ENCODE measurements at regions not wholly inside any gene's neighbourhood (a gene's known extent, or its start where the extent isn't known, plus 50 kb on each side); places are given as distances from the start of the nearest gene placed in this dataset.

DNA sequence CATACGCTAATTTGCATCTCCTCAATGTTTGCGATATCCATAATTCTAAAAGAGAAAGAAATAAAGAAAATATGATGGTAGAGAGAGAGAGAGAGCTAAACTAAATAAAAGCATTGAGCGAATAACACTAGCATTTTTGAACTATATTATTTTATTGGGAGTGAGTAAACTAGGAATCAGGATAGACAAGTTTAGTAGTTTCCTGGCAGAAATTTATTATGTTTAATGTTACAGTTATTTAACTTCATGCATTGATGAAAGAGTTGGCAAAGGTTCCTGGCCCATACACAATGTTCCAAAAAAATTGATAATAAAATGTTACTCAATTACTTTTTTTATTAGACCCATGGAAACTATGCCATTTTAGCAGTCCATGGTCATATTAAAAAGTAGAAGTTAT is 1708.2 kb upstream of the CDH6 start:
- Histone ChIP-seq H3K4me1 (ENCODE audit: insufficient read depth) (no peaks in the 10 kb centered on the region), H3K9me2 (ENCODE audit: insufficient read depth) (no peaks in the 10 kb centered on the region), H3K27ac (ENCODE audit: low read depth) (no peak overlapping the region), H3K27me3 (ENCODE audit: insufficient read depth) (no peaks in the 10 kb centered on the region), H3K4me3 (no peak overlapping the region), H4K20me1 (replicated peaks; ENCODE audit: insufficient read depth) (no peaks in the 10 kb centered on the region), H3K4me2 (no peak overlapping the region), H2AFZ (no peak overlapping the region), H3F3A (replicated peaks; ENCODE audit: low read depth) (no peaks in the 10 kb centered on the region), H3K79me2 (replicated peaks; ENCODE audit: insufficient read depth) (no peaks in the 10 kb centered on the region), H3K36me3 (ENCODE audit: insufficient read depth) (no peaks in the 10 kb centered on the region)
- no peak for ATAC-seq
- no peak for DNase-seq (ENCODE audit: low spot score)
- Mint-ChIP-seq H3K27me3 (ENCODE audit: insufficient read depth, low read depth, poor library complexity) (peaks cover 2% of the 10 kb centered on the region), H3K27ac (no peak overlapping the region), H3K9me3 (no peaks in the 10 kb centered on the region), H3K36me3 (ENCODE audit: low read depth) (no peaks in the 10 kb centered on the region; the same call in 2 of the 3 replicates), H3K4me1 (no peaks in the 10 kb centered on the region), H3K4me3 (no peak overlapping the region)
- TF ChIP-seq ZNF331 (CRISPR knock-in tag; IDR thresholded peaks at IDR 0.05; ENCODE audit: low read depth), result no peak
- TF ChIP-seq, protein P1, sequence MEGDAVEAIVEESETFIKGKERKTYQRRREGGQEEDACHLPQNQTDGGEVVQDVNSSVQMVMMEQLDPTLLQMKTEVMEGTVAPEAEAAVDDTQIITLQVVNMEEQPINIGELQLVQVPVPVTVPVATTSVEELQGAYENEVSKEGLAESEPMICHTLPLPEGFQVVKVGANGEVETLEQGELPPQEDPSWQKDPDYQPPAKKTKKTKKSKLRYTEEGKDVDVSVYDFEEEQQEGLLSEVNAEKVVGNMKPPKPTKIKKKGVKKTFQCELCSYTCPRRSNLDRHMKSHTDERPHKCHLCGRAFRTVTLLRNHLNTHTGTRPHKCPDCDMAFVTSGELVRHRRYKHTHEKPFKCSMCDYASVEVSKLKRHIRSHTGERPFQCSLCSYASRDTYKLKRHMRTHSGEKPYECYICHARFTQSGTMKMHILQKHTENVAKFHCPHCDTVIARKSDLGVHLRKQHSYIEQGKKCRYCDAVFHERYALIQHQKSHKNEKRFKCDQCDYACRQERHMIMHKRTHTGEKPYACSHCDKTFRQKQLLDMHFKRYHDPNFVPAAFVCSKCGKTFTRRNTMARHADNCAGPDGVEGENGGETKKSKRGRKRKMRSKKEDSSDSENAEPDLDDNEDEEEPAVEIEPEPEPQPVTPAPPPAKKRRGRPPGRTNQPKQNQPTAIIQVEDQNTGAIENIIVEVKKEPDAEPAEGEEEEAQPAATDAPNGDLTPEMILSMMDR (conservative IDR thresholded peaks at IDR 0.05; ENCODE audit: low read depth in 2 of 2), result no peak
- TF ChIP-seq NANOG (IDR thresholded peaks at IDR 0.05; ENCODE audit: borderline replicate concordance), result no peak
- TF ChIP-seq, protein P2, sequence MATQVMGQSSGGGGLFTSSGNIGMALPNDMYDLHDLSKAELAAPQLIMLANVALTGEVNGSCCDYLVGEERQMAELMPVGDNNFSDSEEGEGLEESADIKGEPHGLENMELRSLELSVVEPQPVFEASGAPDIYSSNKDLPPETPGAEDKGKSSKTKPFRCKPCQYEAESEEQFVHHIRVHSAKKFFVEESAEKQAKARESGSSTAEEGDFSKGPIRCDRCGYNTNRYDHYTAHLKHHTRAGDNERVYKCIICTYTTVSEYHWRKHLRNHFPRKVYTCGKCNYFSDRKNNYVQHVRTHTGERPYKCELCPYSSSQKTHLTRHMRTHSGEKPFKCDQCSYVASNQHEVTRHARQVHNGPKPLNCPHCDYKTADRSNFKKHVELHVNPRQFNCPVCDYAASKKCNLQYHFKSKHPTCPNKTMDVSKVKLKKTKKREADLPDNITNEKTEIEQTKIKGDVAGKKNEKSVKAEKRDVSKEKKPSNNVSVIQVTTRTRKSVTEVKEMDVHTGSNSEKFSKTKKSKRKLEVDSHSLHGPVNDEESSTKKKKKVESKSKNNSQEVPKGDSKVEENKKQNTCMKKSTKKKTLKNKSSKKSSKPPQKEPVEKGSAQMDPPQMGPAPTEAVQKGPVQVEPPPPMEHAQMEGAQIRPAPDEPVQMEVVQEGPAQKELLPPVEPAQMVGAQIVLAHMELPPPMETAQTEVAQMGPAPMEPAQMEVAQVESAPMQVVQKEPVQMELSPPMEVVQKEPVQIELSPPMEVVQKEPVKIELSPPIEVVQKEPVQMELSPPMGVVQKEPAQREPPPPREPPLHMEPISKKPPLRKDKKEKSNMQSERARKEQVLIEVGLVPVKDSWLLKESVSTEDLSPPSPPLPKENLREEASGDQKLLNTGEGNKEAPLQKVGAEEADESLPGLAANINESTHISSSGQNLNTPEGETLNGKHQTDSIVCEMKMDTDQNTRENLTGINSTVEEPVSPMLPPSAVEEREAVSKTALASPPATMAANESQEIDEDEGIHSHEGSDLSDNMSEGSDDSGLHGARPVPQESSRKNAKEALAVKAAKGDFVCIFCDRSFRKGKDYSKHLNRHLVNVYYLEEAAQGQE (IDR thresholded peaks at IDR 0.05; ENCODE audit: unreplicated experiment), result no peak
- TF ChIP-seq ZNF462 (CRISPR knock-in tag; IDR thresholded peaks at IDR 0.05), result no peak
- no peak for TF ChIP-seq ZNF114 (CRISPR knock-in tag; IDR thresholded peaks at IDR 0.05)
- no peak for TF ChIP-seq STAT1 (IDR thresholded peaks at IDR 0.05; ENCODE audit: unreplicated experiment)
- no peak for TF ChIP-seq CREB1 (CRISPR knock-in tag; IDR thresholded peaks at IDR 0.05; ENCODE audit: low read depth)
- no peak for TF ChIP-seq EZH2phosphoT487 (IDR thresholded peaks at IDR 0.05; ENCODE audit: unreplicated experiment)
- no peak for TF ChIP-seq ETS1 (IDR thresholded peaks at IDR 0.05)
- no peak for TF ChIP-seq POLR2AphosphoS5 (IDR thresholded peaks at IDR 0.05; ENCODE audit: low read depth)
- no peak for TF ChIP-seq EZH2 (IDR thresholded peaks at IDR 0.05; ENCODE audit: low read depth, unreplicated experiment)
- TF ChIP-seq JUNB (IDR thresholded peaks at IDR 0.05; ENCODE audit: unreplicated experiment), result no peak

All from GM23338 (cell line).